Glutamatergic neuron (in vitro differentiated cells): ENCODE measurements at regions not wholly inside any gene's neighbourhood (a gene's known extent, or its start where the extent isn't known, plus 50 kb on each side); places are given as distances from the start of the nearest gene placed in this dataset.

Source experiments
- DNase-seq: peaks from one replicate; pipeline ENCODE4 v3.0.0; 2022
- H3K27ac Mint-ChIP-seq: one replicate; pipeline ENCODE4 v1.8.0; 2020; ENCODE audit warnings: mild to moderate bottlenecking, mixed read lengths, inconsistent platforms; ENCODE audit not compliant: unreplicated experiment
- H3K27me3 Mint-ChIP-seq: one replicate; pipeline ENCODE4 v1.8.0; 2020; ENCODE audit warnings: mild to moderate bottlenecking, moderate library complexity, mixed read lengths, inconsistent platforms; ENCODE audit not compliant: unreplicated experiment
- H3K36me3 Mint-ChIP-seq: one replicate; pipeline ENCODE4 v1.8.0; 2020; ENCODE audit warnings: mild to moderate bottlenecking, mixed read lengths, inconsistent platforms; ENCODE audit not compliant: unreplicated experiment
- H3K4me1 Mint-ChIP-seq: one replicate; pipeline ENCODE4 v1.8.0; 2020; ENCODE audit warnings: mild to moderate bottlenecking, low read depth, mixed read lengths, inconsistent platforms; ENCODE audit not compliant: unreplicated experiment
- H3K4me3 Mint-ChIP-seq: one replicate; pipeline ENCODE4 v1.8.0; 2020; ENCODE audit warnings: mild to moderate bottlenecking, mixed read lengths, inconsistent platforms; ENCODE audit not compliant: unreplicated experiment
- H3K9me3 Mint-ChIP-seq: one replicate; pipeline ENCODE4 v1.8.0; 2020; ENCODE audit warnings: mild to moderate bottlenecking, moderate library complexity, mixed read lengths, inconsistent platforms; ENCODE audit not compliant: unreplicated experiment
- TF ChIP-seq, protein P1 (sequence below): fragments of 200-600 bp; sonication (generic); IDR thresholded peaks from one replicate; pipeline ENCODE4 v1.5.0; 2021; ENCODE audit not compliant: partially characterized antibody, unreplicated experiment

DNA sequence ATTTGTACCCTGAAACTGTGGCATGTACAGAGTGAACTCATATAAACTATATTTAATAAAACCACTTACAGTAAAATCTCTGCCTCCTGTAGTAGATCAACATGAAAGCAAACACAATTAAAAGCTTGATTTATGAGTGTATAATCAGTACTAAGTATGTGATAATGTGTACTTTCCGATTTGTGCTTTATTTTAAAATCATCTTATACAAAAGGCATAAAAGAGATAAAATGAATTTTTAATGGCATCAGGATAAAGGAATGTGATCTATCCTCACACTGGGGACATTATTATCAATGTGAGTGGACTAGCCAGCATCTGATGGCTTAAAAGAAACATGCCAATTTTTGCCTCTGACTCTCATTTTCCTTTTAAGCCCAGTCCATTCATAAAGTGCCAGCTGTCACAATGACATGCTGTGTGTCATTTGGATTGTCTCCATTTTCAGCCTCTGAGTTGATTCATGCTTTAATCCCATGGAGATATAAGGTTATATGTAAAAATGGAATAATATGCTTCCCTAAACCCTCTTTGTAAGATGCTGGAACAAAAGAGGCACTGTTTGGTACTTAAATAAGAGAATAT is 831.6 kb upstream of the EYS start:
- Mint-ChIP-seq H3K36me3 (peaks cover under 1% of the 10 kb centered on the region), H3K27me3 (no peaks in the 10 kb centered on the region), H3K4me1 (peaks cover 4% of the 10 kb centered on the region), H3K4me3 (no peak overlapping the region), H3K27ac (no peak overlapping the region), H3K9me3 (no peaks in the 10 kb centered on the region)
- TF ChIP-seq, protein P1, sequence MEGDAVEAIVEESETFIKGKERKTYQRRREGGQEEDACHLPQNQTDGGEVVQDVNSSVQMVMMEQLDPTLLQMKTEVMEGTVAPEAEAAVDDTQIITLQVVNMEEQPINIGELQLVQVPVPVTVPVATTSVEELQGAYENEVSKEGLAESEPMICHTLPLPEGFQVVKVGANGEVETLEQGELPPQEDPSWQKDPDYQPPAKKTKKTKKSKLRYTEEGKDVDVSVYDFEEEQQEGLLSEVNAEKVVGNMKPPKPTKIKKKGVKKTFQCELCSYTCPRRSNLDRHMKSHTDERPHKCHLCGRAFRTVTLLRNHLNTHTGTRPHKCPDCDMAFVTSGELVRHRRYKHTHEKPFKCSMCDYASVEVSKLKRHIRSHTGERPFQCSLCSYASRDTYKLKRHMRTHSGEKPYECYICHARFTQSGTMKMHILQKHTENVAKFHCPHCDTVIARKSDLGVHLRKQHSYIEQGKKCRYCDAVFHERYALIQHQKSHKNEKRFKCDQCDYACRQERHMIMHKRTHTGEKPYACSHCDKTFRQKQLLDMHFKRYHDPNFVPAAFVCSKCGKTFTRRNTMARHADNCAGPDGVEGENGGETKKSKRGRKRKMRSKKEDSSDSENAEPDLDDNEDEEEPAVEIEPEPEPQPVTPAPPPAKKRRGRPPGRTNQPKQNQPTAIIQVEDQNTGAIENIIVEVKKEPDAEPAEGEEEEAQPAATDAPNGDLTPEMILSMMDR, result no peak
- no peak for DNase-seq

DNA sequence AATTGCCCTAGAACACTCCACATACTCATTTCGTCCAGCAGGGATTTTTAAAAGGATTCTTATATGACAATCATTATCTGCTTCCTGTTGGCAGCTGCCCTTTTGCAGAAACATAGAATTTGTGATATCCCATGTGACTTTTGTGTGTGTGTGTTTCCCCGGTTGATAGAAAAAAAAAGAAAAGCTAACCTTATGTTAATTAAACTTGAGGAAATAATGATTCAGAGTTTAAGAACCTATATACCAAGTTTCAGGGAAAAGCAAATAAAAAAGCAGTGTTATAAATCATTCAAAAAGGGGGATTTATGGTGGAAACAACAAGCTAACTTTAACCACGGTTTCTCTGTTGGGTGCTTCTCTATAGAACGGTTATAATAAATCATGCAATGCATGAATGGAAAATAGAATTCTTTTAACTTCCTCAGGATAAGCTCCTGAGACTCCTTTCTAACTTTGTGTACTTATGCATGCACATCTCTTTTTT is 826.9 kb upstream of the EYS start:
- Mint-ChIP-seq H3K36me3 (no peaks in the 10 kb centered on the region), H3K9me3 (no peaks in the 10 kb centered on the region)

DNA sequence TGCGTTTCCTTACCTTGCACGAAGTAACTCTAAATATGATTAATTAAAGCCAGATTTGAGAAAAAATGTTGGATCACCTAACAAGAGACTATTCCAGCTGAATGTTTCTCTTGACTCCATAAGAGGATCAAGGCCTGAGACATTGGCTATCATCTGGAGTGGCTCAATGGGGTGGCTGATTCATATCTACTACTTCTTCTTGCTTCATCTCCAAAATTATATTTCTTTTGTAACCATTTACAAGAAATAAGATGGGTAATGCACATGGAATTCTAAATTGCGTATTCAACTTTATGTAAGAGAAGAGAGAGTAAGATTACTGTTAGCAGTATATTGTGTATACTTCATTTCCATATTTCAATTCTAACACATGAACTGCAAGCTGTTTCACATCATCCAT is 819.0 kb upstream of the EYS start:
- no peaks in the 10 kb centered on the region for H3K27me3 Mint-ChIP-seq
- no peak overlapping the region for H3K4me3 Mint-ChIP-seq
- DNase-seq, result no peak
- no peaks in the 10 kb centered on the region for H3K36me3 Mint-ChIP-seq
- H3K9me3 Mint-ChIP-seq, result no peaks in the 10 kb centered on the region
- TF ChIP-seq, protein P1, result no peak
- no peaks in the 10 kb centered on the region for H3K4me1 Mint-ChIP-seq
- H3K27ac Mint-ChIP-seq, result no peak overlapping the region

More for the DNA sequence above, 826.9 kb upstream of the EYS start:
- Mint-ChIP-seq H3K27me3 (no peaks in the 10 kb centered on the region), H3K4me1 (peaks cover 4% of the 10 kb centered on the region), H3K4me3 (no peak overlapping the region), H3K27ac (no peak overlapping the region)
- DNase-seq, result no peak
- TF ChIP-seq, protein P1, result no peak

DNA sequence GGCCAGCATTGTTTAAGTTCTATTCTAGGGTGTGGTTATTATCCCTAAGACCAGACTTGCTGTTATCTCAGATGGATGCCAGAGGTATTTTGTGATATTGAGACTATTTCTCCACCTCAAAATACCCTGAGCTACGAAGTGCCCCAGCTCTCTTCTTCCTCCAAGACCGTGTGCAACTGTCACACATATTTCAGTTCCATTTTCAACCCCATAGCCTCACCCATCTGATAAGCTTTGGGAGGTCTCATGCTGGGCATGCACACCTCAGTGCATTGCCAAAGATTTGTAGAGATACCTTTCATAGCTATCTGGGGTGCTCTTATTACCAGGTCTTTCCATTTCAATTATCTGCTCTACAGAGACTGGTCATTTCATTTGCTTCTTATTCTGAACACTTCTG is 815.8 kb upstream of the EYS start:
- Mint-ChIP-seq H3K36me3 (no peaks in the 10 kb centered on the region), H3K27me3 (no peaks in the 10 kb centered on the region), H3K9me3 (no peaks in the 10 kb centered on the region), H3K4me1 (peaks cover 4% of the 10 kb centered on the region), H3K27ac (no peak overlapping the region), H3K4me3 (no peak overlapping the region)
- TF ChIP-seq, protein P1, result no peak
- DNase-seq, result no peak

DNA sequence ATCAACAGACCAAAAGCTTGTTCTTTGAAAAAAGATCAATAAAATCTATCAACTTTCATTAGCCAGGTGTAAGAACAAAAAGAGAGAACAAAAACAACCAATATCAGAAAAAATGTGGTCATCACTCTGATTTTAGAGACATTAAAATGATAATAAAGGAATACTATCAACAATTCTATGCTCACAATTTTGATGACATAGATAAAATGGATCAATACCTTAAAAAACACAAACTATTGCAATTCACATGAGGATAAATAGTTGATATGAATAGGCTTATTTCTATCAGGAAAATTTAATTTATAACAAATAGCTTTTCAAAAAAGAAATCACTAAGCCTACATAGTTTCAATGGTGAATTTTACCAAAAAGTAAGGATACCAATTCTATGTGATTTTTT is 809.4 kb upstream of the EYS start:
- no peak overlapping the region for H3K27ac Mint-ChIP-seq
- no peak overlapping the region for H3K4me3 Mint-ChIP-seq
- DNase-seq, result no peak
- TF ChIP-seq, protein P1, result no peak
- no peaks in the 10 kb centered on the region for H3K27me3 Mint-ChIP-seq
- peaks cover 7% of the 10 kb centered on the region for H3K4me1 Mint-ChIP-seq
- no peaks in the 10 kb centered on the region for H3K9me3 Mint-ChIP-seq
- no peaks in the 10 kb centered on the region for H3K36me3 Mint-ChIP-seq
